ENCODE measurements at regions not wholly inside any gene's neighbourhood (a gene's known extent, or its start where the extent isn't known, plus 50 kb on each side); places are given as distances from the start of the nearest gene placed in this dataset.

GRCh38 chr2:121858847-121859246 lies 103.4 kb downstream of the TSN start:
- no peak for ATAC-seq
- DNase-seq (ENCODE audit: low spot score) = no peak
- intact Hi-C loops (cut with DNase I) = no loop called here

DNA sequence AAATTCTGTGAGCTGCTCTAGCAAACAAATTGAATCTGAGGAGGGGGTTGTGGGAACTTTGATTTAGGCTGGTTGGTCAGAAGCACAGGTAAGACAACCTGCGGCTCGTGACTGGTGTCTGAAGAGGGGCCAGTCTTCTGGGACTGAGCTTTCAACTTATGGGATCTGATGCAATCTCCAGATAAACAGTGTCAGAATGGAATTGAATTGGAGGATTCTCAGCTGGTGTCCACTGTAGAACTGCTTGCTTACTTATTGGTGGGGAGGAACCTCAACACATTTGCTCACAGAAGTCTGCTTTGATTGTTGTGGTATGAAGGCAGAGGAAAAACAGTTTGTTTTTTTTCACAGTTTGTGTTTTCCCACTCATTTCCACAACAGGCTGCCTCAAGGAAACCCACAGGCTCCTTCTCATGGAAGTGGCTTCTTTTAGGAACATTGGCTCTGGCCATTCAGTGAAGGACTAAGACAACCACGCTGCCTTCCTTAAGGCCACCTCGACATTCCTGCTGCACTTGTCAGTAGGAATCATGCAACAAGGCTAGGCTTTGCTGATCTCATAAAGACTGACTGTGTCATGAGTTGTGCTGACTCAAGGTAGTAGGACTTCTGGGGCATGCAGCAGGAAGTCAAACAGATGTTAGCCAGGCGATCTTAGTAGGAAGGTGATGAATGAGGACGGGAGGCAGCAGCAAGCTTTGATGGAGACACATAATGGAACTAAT lies 104.7 kb downstream of the TSN start:
- intact Hi-C loops (cut with DNase I) = no loop called here
- ATAC-seq = no peak
- DNase-seq (ENCODE audit: low spot score) = no peak

GRCh38 chr2:121860758-121861227 lies 105.3 kb downstream of the TSN start:
- no peak for ATAC-seq
- intact Hi-C loops (cut with DNase I) = no loop called here
- DNase-seq (ENCODE audit: low spot score) = no peak

DNA sequence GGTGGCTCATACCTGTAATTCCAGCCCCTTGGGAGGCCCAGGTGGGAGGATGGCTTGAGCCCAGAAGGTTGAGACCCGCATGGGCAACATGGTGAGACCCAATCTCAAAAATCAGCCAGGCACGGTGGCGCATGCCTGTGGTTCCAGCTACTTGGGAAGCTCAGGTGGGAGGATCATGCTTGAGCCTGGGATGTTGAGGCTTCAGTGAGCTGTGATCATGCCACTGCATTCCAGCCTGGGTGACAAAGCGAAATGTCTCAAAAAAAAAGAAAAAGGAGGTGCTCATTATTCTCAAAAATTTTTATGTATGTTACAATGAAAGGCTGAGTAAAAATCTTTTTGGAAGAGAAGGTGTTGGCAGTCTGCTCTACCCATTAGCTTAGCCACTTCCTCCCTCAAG lies 106.8 kb downstream of the TSN start:
- ATAC-seq = no peak
- DNase-seq (ENCODE audit: low spot score) = no peak
- intact Hi-C loops (cut with DNase I) = no loop called here

DNA sequence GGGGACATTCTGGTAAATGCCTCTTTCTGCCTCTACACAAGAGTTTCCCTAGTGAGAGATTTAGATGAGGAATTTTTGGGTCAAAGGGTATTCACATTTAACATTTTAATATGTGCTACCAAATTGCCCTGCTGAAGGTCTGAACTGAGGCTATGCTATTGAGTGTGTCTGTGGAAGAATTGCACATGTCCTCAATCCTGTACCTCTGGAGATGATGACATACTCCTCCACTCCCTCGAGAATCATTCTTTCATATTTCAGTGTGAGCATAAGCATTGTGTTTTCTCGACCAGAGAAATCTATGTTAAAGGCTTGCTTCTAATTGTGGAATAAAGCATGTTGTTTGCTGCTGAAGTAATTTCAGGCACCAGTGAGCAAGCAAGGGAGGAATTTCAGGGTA lies 110.5 kb downstream of the TSN start:
- ATAC-seq = no peak
- DNase-seq (ENCODE audit: low spot score) = no peak
- intact Hi-C loops (cut with DNase I) = no loop called here

DNA sequence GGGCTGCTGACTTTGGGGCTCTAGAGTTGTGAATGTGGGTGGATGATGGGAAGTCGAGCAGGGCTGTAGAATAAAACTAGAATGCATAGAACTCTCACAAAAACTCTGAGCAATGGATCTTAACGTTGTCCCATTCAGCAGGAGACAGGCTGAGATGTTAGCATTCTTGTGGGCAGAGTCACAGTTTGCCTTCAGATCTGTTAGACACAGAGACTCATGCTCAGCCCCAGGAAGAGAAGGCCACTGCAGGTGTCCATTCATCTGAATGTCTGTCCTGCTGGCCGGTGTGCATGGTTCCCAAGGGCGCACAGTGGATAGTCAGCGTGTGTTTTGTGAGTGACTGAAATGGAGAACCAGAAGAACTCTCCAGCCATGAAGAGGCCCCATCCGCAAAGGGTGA lies 111.3 kb downstream of the TSN start:
- ATAC-seq (no peak), DNase-seq (ENCODE audit: low spot score) (no peak)
- intact Hi-C loops (cut with DNase I) = no loop called here

DNA sequence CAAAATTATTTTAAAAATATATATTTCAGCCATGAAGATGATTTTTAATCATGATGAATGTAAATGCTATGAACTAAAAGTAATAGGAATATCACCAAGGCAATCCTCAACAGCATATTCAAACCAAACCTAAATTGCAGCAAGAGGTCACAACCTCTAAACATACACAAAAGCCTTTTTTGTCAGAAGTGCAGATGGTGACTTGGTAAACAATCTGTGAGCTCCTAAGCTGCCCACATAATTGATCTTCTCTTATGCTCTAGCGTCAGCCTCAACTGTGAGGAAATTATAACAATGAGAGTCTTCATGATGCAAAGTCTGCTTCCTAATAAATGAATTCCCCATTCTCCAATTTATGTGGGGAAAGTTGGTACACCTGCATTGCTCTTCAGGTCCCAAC lies 113.2 kb downstream of the TSN start:
- ATAC-seq = no peak
- intact Hi-C loops (cut with DNase I) = no loop called here
- DNase-seq (ENCODE audit: low spot score) = no peak

- DNase-seq (ENCODE audit: low spot score) (no peak), ATAC-seq (no peak)
- intact Hi-C loops (cut with DNase I) = no loop called here
Measured at GRCh38 chr2:121869363-121869762, 113.9 kb downstream of the TSN start.

GRCh38 chr2:121869873-121870272 lies 114.4 kb downstream of the TSN start:
- ATAC-seq (no peak), DNase-seq (ENCODE audit: low spot score) (no peak)
- intact Hi-C loops (cut with DNase I) = no loop called here

DNA sequence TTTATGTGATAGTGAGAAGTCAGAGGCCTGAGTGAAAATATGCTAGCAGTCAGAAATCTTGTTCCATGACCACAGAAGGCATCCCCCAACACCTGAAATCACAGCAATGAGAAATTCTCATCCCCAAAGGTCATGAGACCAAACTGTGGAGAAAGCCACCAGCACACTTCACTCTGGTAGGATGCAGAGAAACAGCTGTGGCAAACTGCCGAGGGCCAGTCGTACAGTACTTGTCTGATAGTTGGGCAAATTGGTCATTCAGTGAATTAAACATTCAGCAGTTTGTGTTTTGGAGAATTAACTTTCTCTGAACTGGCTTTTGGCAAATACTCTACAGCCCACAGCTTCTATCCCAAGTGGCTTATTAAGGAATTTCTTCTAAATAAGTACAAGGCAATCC lies 117.2 kb downstream of the TSN start:
- ATAC-seq (peak; percentile 73), DNase-seq (ENCODE audit: low spot score) (no peak)
- intact Hi-C loops (cut with DNase I) = no loop called here

GRCh38 chr2:121873864-121874263 lies 118.4 kb downstream of the TSN start:
- no peak for ATAC-seq
- intact Hi-C loops (cut with DNase I) = no loop called here
- no peak for DNase-seq (ENCODE audit: low spot score)

- ATAC-seq (no peak), DNase-seq (ENCODE audit: low spot score) (no peak)
- intact Hi-C loops (cut with DNase I) = no loop called here
Measured at GRCh38 chr2:121875585-121876185, 120.2 kb downstream of the TSN start.

- intact Hi-C loops (cut with DNase I) = no loop called here
- DNase-seq (ENCODE audit: low spot score) = no peak
Measured at GRCh38 chr2:121877366-121877765, 121.9 kb downstream of the TSN start.

GRCh38 chr2:121880283-121880682 lies 124.8 kb downstream of the TSN start:
- ATAC-seq (no peak), DNase-seq (ENCODE audit: low spot score) (no peak)
- intact Hi-C loops (cut with DNase I) = no loop called here

More at GRCh38 chr2:121877366-121877765, 121.9 kb downstream of the TSN start:
- no peak for ATAC-seq

DNA sequence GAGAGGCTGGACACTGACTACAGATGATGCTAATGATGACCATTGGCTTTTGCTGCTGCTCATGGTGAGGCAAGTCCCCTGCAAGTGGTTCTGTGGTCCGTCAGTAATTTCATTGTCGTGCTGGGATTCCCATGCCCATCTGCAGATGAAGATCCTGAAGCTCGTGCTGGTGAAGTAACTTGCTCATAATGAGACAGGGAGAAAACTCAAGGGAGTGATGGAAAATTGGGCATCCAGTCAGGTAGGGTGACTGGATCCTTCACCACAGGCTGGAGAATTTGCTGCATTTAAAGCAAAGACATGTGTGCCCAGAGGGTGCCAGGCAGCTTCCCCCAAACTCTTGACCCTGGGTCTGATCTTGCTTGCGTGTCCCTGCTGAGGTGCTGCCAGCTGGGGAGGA lies 125.6 kb downstream of the TSN start:
- no peak for DNase-seq (ENCODE audit: low spot score)
- no peak for ATAC-seq
- intact Hi-C loops (cut with DNase I) = no loop called here

- ATAC-seq (no peak), DNase-seq (ENCODE audit: low spot score) (no peak)
- intact Hi-C loops (cut with DNase I) = no loop called here
Measured at GRCh38 chr2:121881950-121882349, 126.5 kb downstream of the TSN start.

DNA sequence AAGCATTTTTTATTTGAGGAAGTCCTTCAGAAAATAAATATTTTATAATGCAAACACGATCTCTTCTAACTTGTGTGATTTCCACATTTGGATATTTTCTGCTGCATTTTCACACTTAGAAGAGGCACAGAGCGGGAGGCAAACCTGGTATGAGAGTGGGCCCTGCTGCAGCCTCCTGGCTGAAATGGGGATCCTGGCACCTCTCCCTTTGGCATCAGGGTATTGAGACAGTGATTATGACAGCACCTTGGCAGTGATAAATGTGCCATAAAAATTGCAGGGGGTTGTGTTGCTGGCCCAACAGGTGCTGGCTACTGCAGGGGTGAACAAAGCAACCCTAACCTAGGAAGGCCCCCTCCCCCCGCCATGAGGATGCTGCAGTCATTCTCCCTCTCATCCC lies 128.6 kb downstream of the TSN start:
- intact Hi-C loops (cut with DNase I) = no loop called here

DNA sequence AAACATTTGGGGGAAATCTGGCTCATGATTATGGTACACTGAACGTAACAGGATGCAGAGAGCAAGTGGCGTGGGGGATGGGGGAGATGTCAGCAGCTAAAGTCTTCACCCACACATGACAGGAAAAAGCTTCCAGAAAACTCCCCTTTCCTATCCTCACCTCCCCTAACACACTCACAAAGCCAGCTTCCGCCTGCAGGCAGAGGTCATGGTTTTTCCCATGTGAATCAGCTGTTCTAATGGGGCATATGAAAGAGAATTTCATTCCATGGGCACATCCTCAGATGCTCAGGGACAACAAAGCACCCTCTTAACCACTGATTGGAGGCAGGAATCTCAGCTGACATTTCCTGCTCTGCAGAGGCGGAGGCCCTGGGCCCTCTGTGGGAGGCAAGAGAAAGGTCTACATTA lies 129.1 kb downstream of the TSN start:
- DNase-seq (ENCODE audit: low spot score) = no peak
- intact Hi-C loops (cut with DNase I) = no loop called here
- no peak for ATAC-seq

More for the DNA sequence above, 128.6 kb downstream of the TSN start:
- no peak for ATAC-seq
- no peak for DNase-seq (ENCODE audit: low spot score)

GRCh38 chr2:121886059-121886458 lies 130.6 kb downstream of the TSN start:
- DNase-seq (ENCODE audit: low spot score) = no peak
- intact Hi-C loops (cut with DNase I) = no loop called here
- no peak for ATAC-seq

DNA sequence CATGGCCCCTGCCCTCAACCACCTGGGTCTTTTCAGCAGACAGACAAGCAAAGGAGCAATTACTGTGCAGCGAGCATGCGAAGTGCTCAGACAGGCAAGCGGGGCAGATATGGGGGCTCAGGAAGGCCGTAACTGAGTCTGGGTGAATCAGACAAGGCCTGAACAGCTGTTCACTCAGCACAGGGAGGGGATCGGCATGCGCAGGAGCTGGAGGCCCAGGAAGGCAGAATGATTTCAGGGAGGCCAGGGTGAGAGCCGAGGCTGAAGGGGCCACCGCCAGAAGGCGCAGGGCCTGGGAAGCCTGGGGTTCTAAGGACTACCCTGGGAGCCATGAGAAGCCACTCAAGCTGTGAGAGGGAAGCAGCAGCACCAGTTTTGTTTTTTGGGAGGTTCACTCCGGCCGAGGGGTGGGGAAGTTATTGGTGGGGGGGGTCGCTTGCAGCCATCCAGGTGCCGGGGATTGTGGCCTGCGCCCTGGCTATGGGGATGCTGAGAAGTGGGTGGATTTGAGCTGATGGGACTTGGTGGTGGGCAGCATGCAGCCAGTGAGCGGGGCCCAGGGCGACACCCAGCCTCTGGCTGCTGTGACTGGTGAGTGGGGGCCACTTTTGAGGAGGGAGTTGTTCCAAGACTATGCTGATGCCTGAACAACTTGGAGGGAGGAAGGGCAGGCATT lies 132.2 kb downstream of the TSN start:
- ATAC-seq = no peak
- intact Hi-C loops (cut with DNase I) = no loop called here
- DNase-seq (ENCODE audit: low spot score) = no peak
